HEK293 (cell line): ENCODE measurements at regions not wholly inside any gene's neighbourhood (a gene's known extent, or its start where the extent isn't known, plus 50 kb on each side); places are given as distances from the start of the nearest gene placed in this dataset.

ENCODE experiments used
- CTCF ChIA-PET: fragments of 350-600 bp; formaldehyde crosslinking; extraction: SDS; loops from one replicate; lab custom pipeline; 2021; ENCODE audit warnings: antibody characterized with exemption; lab: Yijun Ruan, JAX
- POLR2A ChIA-PET: fragments of 300-600 bp; formaldehyde crosslinking; extraction: SDS; loops from one replicate; lab custom pipeline; 2020; ENCODE audit warnings: antibody characterized with exemption, inconsistent platforms; lab: Yijun Ruan, JAX
- H3K27ac ChIP-seq: fragments of 200-500 bp; sonication (Bioruptor generic); 2 replicates; pipeline ENCODE4 v1.5.1; 2014; ENCODE audit warnings: low read depth, low read length, control low read depth, inconsistent platforms; ENCODE audit errors: extremely low read depth
- H3K36me3 ChIP-seq, 2 experiments: fragments of 200-500 bp in 1 of 2; sonication (Bioruptor generic) in 1 of 2; 1 replicate in 1 of 2; 2 replicates in 1 of 2; pipeline ENCODE4 v1.5.1; 2014 to 2017; ENCODE audit warnings: inconsistent platforms in 2 of 2, low read length in 2 of 2; ENCODE audit not compliant: control insufficient read depth in 2 of 2, insufficient read depth in 1 of 2
- H3K4me1 ChIP-seq: fragments of 200-500 bp; sonication (Bioruptor generic); 2 replicates; pipeline ENCODE4 v1.5.1; 2014; ENCODE audit warnings: mild to moderate bottlenecking, low read length, inconsistent platforms; ENCODE audit not compliant: control insufficient read depth, insufficient read depth
- H3K4me3 ChIP-seq: 2 replicates; pipeline ENCODE4 v1.5.1; 2011; ENCODE audit warnings: low read depth, mild to moderate bottlenecking, control low read depth, low read length, moderate library complexity
- H3K9me3 ChIP-seq: fragments of 200-500 bp; sonication (Bioruptor generic); 2 replicates; pipeline ENCODE4 v1.5.1; 2014; ENCODE audit warnings: low read depth, low read length, inconsistent platforms; ENCODE audit not compliant: control insufficient read depth, insufficient read depth
- ZNF792 ChIP-seq: fragments of 450-650 bp; formaldehyde crosslinking; IDR thresholded peaks from 2 replicates; pipeline ENCODE4 v1.5.1; 2016; ENCODE audit warnings: missing biosample characterization, missing genetic modification characterization

GRCh38 chr6:154682633-154683125 is 50.5 kb upstream of the SCAF8 start:
- H3K9me3 ChIP-seq: no peaks in the 10 kb centered on the region
- TF ChIP-seq ZNF792: no peak
- peaks cover 7% of the 10 kb centered on the region; the same call in 1 of the 2 replicates for H3K4me1 ChIP-seq
- ChIA-PET POLR2A (no interaction called here), CTCF (interaction anchor here (3.1 kb wide), 1 partner anchor 9 kb away, joined by 17 read pairs; no protein-coding TSS in a partner anchor)
- no peaks in the 10 kb centered on the region for H3K36me3 ChIP-seq
- no peak overlapping the region for H3K27ac ChIP-seq
- no peak overlapping the region for H3K4me3 ChIP-seq
